ENCODE measurements at regions not wholly inside any gene's neighbourhood (a gene's known extent, or its start where the extent isn't known, plus 50 kb on each side); places are given as distances from the start of the nearest gene placed in this dataset.

DNA sequence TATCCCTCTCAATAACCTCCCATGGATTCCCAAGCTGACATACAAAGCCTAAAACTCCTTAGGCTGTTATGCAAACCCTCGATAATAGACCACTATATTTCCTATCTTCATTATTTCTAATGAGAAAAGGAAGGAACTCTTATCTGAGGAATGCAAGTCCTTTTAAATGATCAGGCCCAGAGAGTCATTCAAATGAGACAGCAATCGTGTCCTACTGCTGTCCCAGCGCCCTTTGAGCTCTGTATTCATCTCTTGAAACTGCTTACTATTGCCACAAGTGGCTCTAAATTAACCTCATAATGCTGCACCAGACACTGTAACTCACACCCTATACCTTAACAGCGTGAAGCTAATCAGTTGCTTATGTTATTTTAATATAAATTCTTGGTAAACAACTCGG, 182.1 kb upstream of the NAMPT start:
- TF ChIP-seq, protein P1, sequence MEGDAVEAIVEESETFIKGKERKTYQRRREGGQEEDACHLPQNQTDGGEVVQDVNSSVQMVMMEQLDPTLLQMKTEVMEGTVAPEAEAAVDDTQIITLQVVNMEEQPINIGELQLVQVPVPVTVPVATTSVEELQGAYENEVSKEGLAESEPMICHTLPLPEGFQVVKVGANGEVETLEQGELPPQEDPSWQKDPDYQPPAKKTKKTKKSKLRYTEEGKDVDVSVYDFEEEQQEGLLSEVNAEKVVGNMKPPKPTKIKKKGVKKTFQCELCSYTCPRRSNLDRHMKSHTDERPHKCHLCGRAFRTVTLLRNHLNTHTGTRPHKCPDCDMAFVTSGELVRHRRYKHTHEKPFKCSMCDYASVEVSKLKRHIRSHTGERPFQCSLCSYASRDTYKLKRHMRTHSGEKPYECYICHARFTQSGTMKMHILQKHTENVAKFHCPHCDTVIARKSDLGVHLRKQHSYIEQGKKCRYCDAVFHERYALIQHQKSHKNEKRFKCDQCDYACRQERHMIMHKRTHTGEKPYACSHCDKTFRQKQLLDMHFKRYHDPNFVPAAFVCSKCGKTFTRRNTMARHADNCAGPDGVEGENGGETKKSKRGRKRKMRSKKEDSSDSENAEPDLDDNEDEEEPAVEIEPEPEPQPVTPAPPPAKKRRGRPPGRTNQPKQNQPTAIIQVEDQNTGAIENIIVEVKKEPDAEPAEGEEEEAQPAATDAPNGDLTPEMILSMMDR (IDR thresholded peaks at IDR 0.05) = no peak
- TF ChIP-seq POLR2A (IDR thresholded peaks at IDR 0.05) = no peak

Data from Peyer's patch (tissue), 4 donors.